Caco-2 (cell line): ENCODE measurements at regions not wholly inside any gene's neighbourhood (a gene's known extent, or its start where the extent isn't known, plus 50 kb on each side); places are given as distances from the start of the nearest gene placed in this dataset.

Experiments used
- BruUV-seq: library from RNA; stranded (reverse); fragments of 400-500 nt; replicated peaks from 2 replicates; lab custom pipeline; 2021; lab: Mats Ljungman, UMichigan
- CTCF ChIA-PET: fragments of 300-600 bp; sonication (Branson Sonifier 250); formaldehyde crosslinking; loops from one replicate; lab custom pipeline; 2022; ENCODE audit warnings: antibody characterized with exemption; lab: Charles Lee
- POLR2A ChIA-PET: fragments of 300-600 bp; sonication (Branson Sonifier 250); formaldehyde crosslinking; loops from one replicate; lab custom pipeline; 2022; ENCODE audit warnings: antibody characterized with exemption; lab: Charles Lee
- DNase-seq, 2 experiments: peaks; one replicate each; pipeline versions ENCODE4 v3.0.0 to v3.0.0-alpha.2; 2020 to 2022
- H3K27me3 ChIP-seq: replicated peaks from 2 replicates; pipeline ENCODE4 v1.6.0; 2011; ENCODE audit warnings: low read length; ENCODE audit not compliant: control insufficient read depth, insufficient read depth
- H3K36me3 ChIP-seq: 2 replicates; pipeline ENCODE4 v1.5.1; 2011; ENCODE audit warnings: low read length; ENCODE audit not compliant: control insufficient read depth, insufficient read depth
- H3K4me1 ChIP-seq: fragments of 250-450 bp; sonication (Bioruptor Pico); 2 replicates; pipeline ENCODE4 v1.5.1; 2020; ENCODE audit warnings: mild to moderate bottlenecking
- H3K4me3 ChIP-seq: 2 replicates; pipeline ENCODE4 v1.5.1; 2011; ENCODE audit warnings: low read depth, mild to moderate bottlenecking, control low read depth, low read length
- H3K9me3 ChIP-seq: fragments of 250-450 bp; sonication (Bioruptor Pico); 2 replicates; pipeline ENCODE4 v1.5.1; 2020; ENCODE audit warnings: mild to moderate bottlenecking, moderate library complexity
- H3K27ac Mint-ChIP-seq: one replicate; pipeline ENCODE4 v1.8.0; 2022; ENCODE audit warnings: mixed read lengths; ENCODE audit not compliant: unreplicated experiment
- H3K27me3 Mint-ChIP-seq: one replicate; pipeline ENCODE4 v1.8.0; 2022; ENCODE audit warnings: mixed read lengths; ENCODE audit not compliant: insufficient read depth, unreplicated experiment
- H3K36me3 Mint-ChIP-seq: one replicate; pipeline ENCODE4 v1.8.0; 2022; ENCODE audit warnings: mild to moderate bottlenecking, mixed read lengths; ENCODE audit not compliant: insufficient read depth, unreplicated experiment
- H3K4me1 Mint-ChIP-seq: one replicate; pipeline ENCODE4 v1.8.0; 2022; ENCODE audit warnings: low read depth, mixed read lengths; ENCODE audit not compliant: unreplicated experiment
- H3K4me3 Mint-ChIP-seq: one replicate; pipeline ENCODE4 v1.8.0; 2022; ENCODE audit warnings: mild to moderate bottlenecking, moderate library complexity, mixed read lengths; ENCODE audit not compliant: unreplicated experiment
- H3K9me3 Mint-ChIP-seq: one replicate; pipeline ENCODE4 v1.8.0; 2022; ENCODE audit warnings: mixed read lengths; ENCODE audit not compliant: unreplicated experiment
- CTCF ChIP-seq, 2 experiments: fragments of 200-600 bp in 1 of 2; IDR thresholded peaks; 1 replicate in 1 of 2; 2 replicates in 1 of 2; pipeline versions ENCODE4 v1.5.1 to v1.8.0; 2011 to 2022; ENCODE audit warnings: antibody characterized with exemption in 1 of 2, control low read depth in 1 of 2, inconsistent platforms in 1 of 2, low read depth in 1 of 2, low read length in 1 of 2, mild to moderate bottlenecking in 1 of 2, moderate library complexity in 1 of 2; ENCODE audit not compliant: insufficient read depth in 1 of 2, severe bottlenecking in 1 of 2, unreplicated experiment in 1 of 2
- intact Hi-C: fragments of 100-400 bp; cut with micrococcal nuclease; formaldehyde crosslinking; loops from one replicate; pipeline ENCODE4 v1.10.0; 2022; ENCODE audit not compliant: unreplicated experiment

DNA sequence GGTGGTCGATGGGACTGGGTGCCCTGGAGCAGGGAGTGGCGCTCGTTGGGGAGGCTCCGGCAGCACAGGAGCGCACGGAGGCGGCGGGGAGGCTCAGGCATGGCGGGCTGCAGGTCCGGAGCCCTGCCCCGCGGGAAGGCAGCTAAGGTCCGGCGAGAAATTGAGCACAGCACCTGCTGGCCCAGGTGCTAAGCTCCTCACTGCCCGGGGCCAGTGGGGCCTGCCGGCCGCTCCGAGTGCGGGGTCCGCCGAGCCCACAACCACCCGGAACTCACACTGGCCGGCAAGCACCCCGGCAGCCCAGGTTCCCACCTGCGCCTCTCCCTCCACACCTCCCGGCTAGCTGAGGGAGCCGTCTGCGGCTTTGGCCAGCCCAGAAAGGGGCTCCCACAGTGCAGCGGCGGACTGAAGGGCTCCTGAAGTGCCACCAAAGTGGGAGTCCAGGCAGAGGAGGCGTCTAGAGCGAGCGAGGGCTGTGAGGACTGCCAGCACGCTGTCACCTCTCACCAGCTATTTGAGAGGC, 88.8 kb upstream of the EEF2KMT start:
- POLR2A ChIA-PET: no interaction called here
- no peaks in the 10 kb centered on the region for H3K36me3 Mint-ChIP-seq
- TF ChIP-seq CTCF (IDR thresholded peaks at IDR 0.05; ENCODE audit: insufficient read depth in 1 of 2, low read depth in 1 of 2, low read length in 1 of 2, severe bottlenecking in 1 of 2, unreplicated experiment in 1 of 2): no peak
- DNase-seq: no peak
- H3K27me3 ChIP-seq: no peaks in the 10 kb centered on the region
- peaks cover 6% of the 10 kb centered on the region; the same call in 1 of the 2 replicates for H3K4me1 ChIP-seq
- no peaks in the 10 kb centered on the region for H3K9me3 ChIP-seq
- no peak overlapping the region for H3K4me3 ChIP-seq
- H3K27ac Mint-ChIP-seq: no peak overlapping the region
- intact Hi-C loops: no loop called here
- BruUV-seq: no TSS peak
- no peaks in the 10 kb centered on the region for H3K27me3 Mint-ChIP-seq
- H3K9me3 Mint-ChIP-seq: peaks cover 22% of the 10 kb centered on the region
- H3K36me3 ChIP-seq: no peaks in the 10 kb centered on the region
- H3K4me3 Mint-ChIP-seq: no peak overlapping the region
- peaks cover 6% of the 10 kb centered on the region for H3K4me1 Mint-ChIP-seq
- CTCF ChIA-PET: no interaction called here

- no peaks in the 10 kb centered on the region for H3K36me3 Mint-ChIP-seq
- Histone ChIP-seq H3K9me3 (0 out of 2 replicates have a peak, but pooled peaks cover 2% of the 10 kb centered on the region), H3K4me1 (no peaks in the 10 kb centered on the region), H3K36me3 (no peaks in the 10 kb centered on the region), H3K27me3 (no peaks in the 10 kb centered on the region), H3K4me3 (no peak overlapping the region)
- DNase-seq: peak in 1 of 2 experiments; percentile 15
- ChIA-PET CTCF (no interaction called here), POLR2A (no interaction called here)
- H3K27me3 Mint-ChIP-seq: peaks cover 5% of the 10 kb centered on the region
- no peaks in the 10 kb centered on the region for H3K9me3 Mint-ChIP-seq
- H3K27ac Mint-ChIP-seq: no peak overlapping the region
- BruUV-seq: no TSS peak
- TF ChIP-seq CTCF (IDR thresholded peaks at IDR 0.05; ENCODE audit: insufficient read depth in 1 of 2, low read depth in 1 of 2, low read length in 1 of 2, severe bottlenecking in 1 of 2, unreplicated experiment in 1 of 2): no peak
- H3K4me3 Mint-ChIP-seq: no peak overlapping the region
- no peaks in the 10 kb centered on the region for H3K4me1 Mint-ChIP-seq
- intact Hi-C loops: no loop called here
Observed at GRCh38 chr16:5176505-5176904, 78.9 kb upstream of the EEF2KMT start.

DNA sequence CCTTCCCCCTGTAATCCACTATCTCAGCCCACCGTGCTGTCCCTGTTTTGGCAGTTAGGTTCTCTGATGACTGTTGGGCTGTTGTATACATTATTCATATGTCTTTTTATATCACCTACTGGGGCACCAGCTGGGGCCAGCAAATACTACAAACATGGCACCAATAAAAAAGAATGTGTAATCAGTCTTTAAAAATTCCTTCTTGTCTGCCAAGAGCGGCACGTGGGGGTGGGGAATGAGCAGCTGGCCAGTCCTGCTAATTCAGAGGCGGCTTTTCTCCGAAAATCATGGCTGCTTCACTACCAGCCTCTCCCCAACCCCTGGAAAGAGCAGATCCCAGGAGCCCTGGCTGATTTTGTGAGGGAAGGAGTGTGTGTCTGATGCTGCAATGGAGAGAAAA, 77.7 kb upstream of the EEF2KMT start:
- Histone ChIP-seq H3K4me3 (no peak overlapping the region), H3K36me3 (no peaks in the 10 kb centered on the region), H3K9me3 (0 out of 2 replicates have a peak, but pooled peaks cover 2% of the 10 kb centered on the region), H3K4me1 (no peaks in the 10 kb centered on the region), H3K27me3 (no peaks in the 10 kb centered on the region)
- Mint-ChIP-seq H3K9me3 (peaks cover 10% of the 10 kb centered on the region), H3K4me3 (no peak overlapping the region), H3K27me3 (peaks cover 5% of the 10 kb centered on the region), H3K36me3 (no peaks in the 10 kb centered on the region), H3K27ac (no peak overlapping the region), H3K4me1 (no peaks in the 10 kb centered on the region)
- no TSS peak for BruUV-seq
- ChIA-PET CTCF (no interaction called here), POLR2A (no interaction called here)
- TF ChIP-seq CTCF (IDR thresholded peaks at IDR 0.05; ENCODE audit: insufficient read depth in 1 of 2, low read depth in 1 of 2, low read length in 1 of 2, severe bottlenecking in 1 of 2, unreplicated experiment in 1 of 2): no peak
- intact Hi-C loops: no loop called here
- DNase-seq: no peak
